ENCODE measurements at regions not wholly inside any gene's neighbourhood (a gene's known extent, or its start where the extent isn't known, plus 50 kb on each side); places are given as distances from the start of the nearest gene placed in this dataset.

DNA sequence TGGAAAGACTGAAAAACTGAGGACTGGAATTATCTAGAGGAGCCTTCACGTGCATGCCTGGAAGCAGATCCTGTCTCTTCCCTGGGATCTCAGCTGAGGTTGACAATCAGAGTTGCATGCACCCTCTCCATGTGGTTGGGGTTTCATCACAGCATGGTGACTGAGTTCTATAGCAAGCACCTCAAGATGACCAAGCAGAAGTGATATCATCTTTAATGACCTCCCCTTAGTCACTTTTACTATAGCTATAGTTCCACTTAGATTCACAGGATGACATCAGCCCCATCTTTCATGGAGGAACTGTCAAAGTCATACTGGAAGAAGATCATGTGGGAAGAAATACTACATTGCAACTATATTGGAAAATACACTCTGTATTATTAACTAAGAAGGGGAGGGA, 105.8 kb upstream of the ATXN7L3B start:
- Histone ChIP-seq H3K23ac (ENCODE audit: insufficient read length, low read depth, low read length) (no peak overlapping the region), H2BK15ac (ENCODE audit: low read depth, low read length) (no peak overlapping the region), H2AK5ac (ENCODE audit: insufficient read length, low read length) (no peak overlapping the region), H2BK12ac (ENCODE audit: insufficient read length, low read depth, low read length) (no peak overlapping the region), H3K4me2 (ENCODE audit: insufficient read depth, insufficient read length, low read length) (no peak overlapping the region), H2BK5ac (ENCODE audit: insufficient read length, low read length) (no peak overlapping the region), H4K8ac (replicated peaks; ENCODE audit: insufficient read length, low read depth, low read length) (no peak overlapping the region), H3K23me2 (ENCODE audit: insufficient read length, low read depth, low read length, poor library complexity, severe bottlenecking) (no peaks in the 10 kb centered on the region), H3K4ac (ENCODE audit: low read depth, low read length) (no peak overlapping the region), H3K79me2 (ENCODE audit: insufficient read depth, low read length) (no peaks in the 10 kb centered on the region), H3K27me3 (ENCODE audit: insufficient read depth, low read length) (no peaks in the 10 kb centered on the region), H3K14ac (ENCODE audit: insufficient read depth, low read length) (no peak overlapping the region), H3T11ph (ENCODE audit: low read length) (no peak overlapping the region), H3K9ac (ENCODE audit: extremely low read depth, insufficient read length, low read length) (no peak overlapping the region), H4K5ac (ENCODE audit: insufficient read length, low read depth, low read length) (no peak overlapping the region), H2AFZ (ENCODE audit: low read length) (no peak overlapping the region), H3K27ac (ENCODE audit: insufficient read length, low read depth, low read length) (no peak overlapping the region), H3K79me1 (ENCODE audit: insufficient read depth, low read depth, low read length, poor library complexity, severe bottlenecking) (no peaks in the 10 kb centered on the region), H3K18ac (ENCODE audit: insufficient read length, low read depth, low read length) (no peak overlapping the region), H4K91ac (ENCODE audit: insufficient read length, low read depth, low read length) (no peak overlapping the region), H2BK20ac (ENCODE audit: low read depth, low read length, poor library complexity, severe bottlenecking) (no peak overlapping the region), H2BK120ac (ENCODE audit: low read depth, low read length, poor library complexity, severe bottlenecking) (no peak overlapping the region), H4K20me1 (ENCODE audit: control insufficient read depth, insufficient read depth, insufficient read length) (no peaks in the 10 kb centered on the region), H3K56ac (ENCODE audit: insufficient read length, low read depth, low read length) (no peak overlapping the region), H3K4me1 (ENCODE audit: insufficient read depth, low read length) (no peaks in the 10 kb centered on the region), H3K9me3 (ENCODE audit: control insufficient read depth, low read depth, low read length) (no peaks in the 10 kb centered on the region)
- TF ChIP-seq CTCF (conservative IDR thresholded peaks at IDR 0.05), result no peak
- peaks cover 0 to 3% (median 2%) of the 10 kb centered on the region in 3 experiments; a peak in 3 of 7 replicates for H3K36me3 Mint-ChIP-seq (ENCODE audit: insufficient read depth in 1 of 3, low read depth in 3 of 3)
- DNase-seq, result no peak
- H3K27ac Mint-ChIP-seq, result no peak overlapping the region; a peak in 1 of 7 replicates
- H3K4me3 Mint-ChIP-seq, result no peak overlapping the region
- H3K27me3 Mint-ChIP-seq (ENCODE audit: low read depth), result no peaks in the 10 kb centered on the region
- peaks cover 0 to 8% of the 10 kb centered on the region in 2 experiments; a peak in 2 of 4 replicates for H3K4me1 Mint-ChIP-seq
- no CpG with 5 or more reads among the region's 1 CpG for WGBS (ENCODE audit: extremely low coverage, insufficient read length, low lambda C conversion rate)
- no peaks in the 10 kb centered on the region; a peak in 1 of 5 replicates for H3K9me3 Mint-ChIP-seq

All from H9 (cell line).